HG02610 (cell line): ENCODE measurements at regions not wholly inside any gene's neighbourhood (a gene's known extent, or its start where the extent isn't known, plus 50 kb on each side); places are given as distances from the start of the nearest gene placed in this dataset.
A peak's percentile ranks its signal among the peaks of the same experiment; 100 is the strongest.

Experiments
- ATAC-seq: cut with Tn5 transposase; IDR thresholded peaks from one replicate; pipeline ENCODE4 v1.9.1; 2021; ENCODE audit warnings: mild to moderate bottlenecking, moderate library complexity; ENCODE audit not compliant: unreplicated experiment

- no peak for ATAC-seq
Observed at GRCh38 chr13:38518328-38518727, 168.5 kb upstream of the FREM2 start.

- ATAC-seq = no peak
Observed at GRCh38 chr13:38519229-38519911, 167.5 kb upstream of the FREM2 start.

GRCh38 chr13:38520041-38520440, 166.8 kb upstream of the FREM2 start:
- ATAC-seq = no peak

GRCh38 chr13:38527140-38527539, 159.7 kb upstream of the FREM2 start:
- ATAC-seq = no peak

- ATAC-seq = no peak
Observed at GRCh38 chr13:38528986-38529385, 157.9 kb upstream of the FREM2 start.

GRCh38 chr13:38530492-38530891, 156.4 kb upstream of the FREM2 start:
- peak; percentile 43 for ATAC-seq

GRCh38 chr13:38535261-38535660, 151.6 kb upstream of the FREM2 start:
- ATAC-seq = no peak

- no peak for ATAC-seq
Observed at GRCh38 chr13:38537051-38537450, 149.8 kb upstream of the FREM2 start.

- no peak for ATAC-seq
Observed at GRCh38 chr13:38538422-38538821, 148.5 kb upstream of the FREM2 start.

GRCh38 chr13:38539632-38540031, 147.2 kb upstream of the FREM2 start:
- no peak for ATAC-seq

- ATAC-seq = no peak
Observed at GRCh38 chr13:38542601-38543000, 144.3 kb upstream of the FREM2 start.

GRCh38 chr13:38543561-38543960, 143.3 kb upstream of the FREM2 start:
- no peak for ATAC-seq

GRCh38 chr13:38563739-38564138, 123.1 kb upstream of the FREM2 start:
- no peak for ATAC-seq

GRCh38 chr13:38564256-38565150, 122.4 kb upstream of the FREM2 start:
- ATAC-seq = no peak

- ATAC-seq = no peak
Observed at GRCh38 chr13:38566023-38566422, 120.9 kb upstream of the FREM2 start.

GRCh38 chr13:38566519-38566918, 120.4 kb upstream of the FREM2 start:
- no peak for ATAC-seq

GRCh38 chr13:38570706-38571105, 116.2 kb upstream of the FREM2 start:
- no peak for ATAC-seq

GRCh38 chr13:38575427-38575826, 111.5 kb upstream of the FREM2 start:
- no peak for ATAC-seq

GRCh38 chr13:38577048-38577447, 109.8 kb upstream of the FREM2 start:
- ATAC-seq = no peak

GRCh38 chr13:38582133-38582532, 104.7 kb upstream of the FREM2 start:
- ATAC-seq = peak; percentile 62

- no peak for ATAC-seq
Observed at GRCh38 chr13:38590230-38590629, 96.6 kb upstream of the FREM2 start.

- no peak for ATAC-seq
Observed at GRCh38 chr13:38590796-38591507, 95.9 kb upstream of the FREM2 start.
